Stomach (tissue), 8 donors: ENCODE measurements at regions not wholly inside any gene's neighbourhood (a gene's known extent, or its start where the extent isn't known, plus 50 kb on each side); places are given as distances from the start of the nearest gene placed in this dataset.
"Not testable (repeated sequence)": the region's sequence is repeated elsewhere in the genome, so short reads cannot be mapped to it uniquely, and the experiment has no call there.

ENCODE experiments used
- DNase-seq, 2 donors: peaks; one replicate each; pipeline versions ENCODE4 v3.0.0 to v3.0.0-alpha.2; 2013 to 2019
- H3K27ac ChIP-seq, 5 donors: fragments of 200-600 bp in 4 of 5; sonication (generic) in 4 of 5; one replicate each; pipeline ENCODE4 v1.5.1; 2013 to 2019; ENCODE audit warnings: mild to moderate bottlenecking in 1 of 5, moderate library complexity in 1 of 5
- H3K27me3 ChIP-seq, 3 donors: fragments of 200-600 bp; sonication (generic); one replicate each; pipeline ENCODE4 v1.5.1; 2017 to 2019; ENCODE audit warnings: mixed run types in 1 of 3
- H3K36me3 ChIP-seq, 4 donors: fragments of 200-600 bp; sonication (generic); 1 replicate in 3 of 4; 2 replicates in 1 of 4; pipeline ENCODE4 v1.5.1; 2016 to 2019
- H3K4me1 ChIP-seq, 4 donors: fragments of 200-600 bp; sonication (generic); one replicate each; pipeline ENCODE4 v1.5.1; 2016 to 2019
- H3K4me3 ChIP-seq, 4 donors: fragments of 200-600 bp; sonication (generic) in 3 of 4; one replicate each; pipeline ENCODE4 v1.5.1; 2016 to 2019; ENCODE audit warnings: mild to moderate bottlenecking in 1 of 4
- H3K9me3 ChIP-seq, 4 donors: fragments of 200-600 bp; sonication (generic); one replicate each; pipeline ENCODE4 v1.5.1; 2016 to 2019
- CTCF ChIP-seq, 7 experiments: fragments of 450-650 bp in 4 of 7; fragments of 200-600 bp in 3 of 7; sonication (generic) in 3 of 7; IDR thresholded peaks; one replicate each; pipeline ENCODE4 v1.5.1; 2016 to 2019; ENCODE audit warnings: antibody characterized with exemption in 7 of 7, control low read depth in 2 of 7, mild to moderate bottlenecking in 1 of 7
- EP300 ChIP-seq: sonication (generic); formaldehyde crosslinking; IDR thresholded peaks from one replicate; pipeline ENCODE4 v1.6.1; 2017; ENCODE audit warnings: antibody characterized with exemption
- POLR2A ChIP-seq, 4 donors: fragments of 450-650 bp; IDR thresholded peaks; one replicate each; pipeline ENCODE4 v1.6.1; 2016; ENCODE audit warnings: antibody characterized with exemption in 4 of 4, control low read depth in 2 of 4, mild to moderate bottlenecking in 1 of 4, moderate library complexity in 1 of 4
- POLR2AphosphoS5 ChIP-seq, 3 donors: sonication (generic); formaldehyde crosslinking; IDR thresholded peaks; one replicate each; pipeline ENCODE4 v1.6.1; 2016; ENCODE audit warnings: antibody characterized with exemption in 3 of 3
- WGBS, 5 donors: extraction: QIAGEN DNeasy Blood & Tissue Kit in 3 of 5; methylation state at CpG; one replicate each; pipeline versions ENCODE4 v1.1.5 to v1.1.7; 2013 to 2018; 5-methylcytosine and 5-hydroxymethylcytosine counted together
- intact Hi-C: fragments of 100-400 bp; cut with DNase I; formaldehyde crosslinking; loops from one replicate; pipeline ENCODE4 v1.15.1; 2023; ENCODE audit warnings: low total_unique reads
- donor health status: healthy with polysubstance abuse.
- donor health status: Bipolar disorder and iron deficiency.
- donor health status: healthy.

DNA sequence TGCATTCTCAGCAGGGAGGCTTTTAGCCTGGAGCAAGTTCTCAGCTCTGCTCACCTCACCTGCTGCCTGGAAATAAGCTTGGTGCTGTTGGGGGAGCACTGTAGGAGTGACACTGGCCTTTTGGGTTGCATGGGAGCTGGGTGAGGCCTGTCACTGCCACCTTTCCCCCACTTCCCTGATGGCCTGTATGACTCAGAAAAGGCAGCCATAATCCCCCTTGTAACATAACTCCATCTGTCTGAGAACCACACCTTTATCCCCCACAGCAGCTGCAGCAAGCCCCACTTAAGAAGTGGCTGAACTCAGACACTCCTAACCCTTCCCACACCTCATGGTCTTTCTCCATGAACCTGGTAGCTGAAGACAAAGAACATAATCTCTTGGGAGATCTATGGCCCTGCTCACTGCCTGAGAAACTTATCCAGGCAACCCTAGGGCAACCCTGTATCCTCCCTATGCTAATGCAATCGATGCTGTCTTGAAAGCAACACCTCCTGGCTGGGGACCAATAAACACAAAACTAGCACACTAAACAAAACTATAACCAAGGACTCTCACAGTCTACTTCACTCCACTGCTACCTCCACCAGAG lies 258.9 kb upstream of the OSR1 start:
- Histone ChIP-seq H3K27me3 (no peaks in the 10 kb centered on the region), H3K9me3 (peaks cover 0 to 39% (median 32%) of the 10 kb centered on the region in 4 donors), H3K27ac (no peak overlapping the region), H3K4me3 (no peak overlapping the region), H3K4me1 (no peaks in the 10 kb centered on the region), H3K36me3 (no peaks in the 10 kb centered on the region)
- intact Hi-C loops: no loop called here
- 65 to 93% (median 87%) methylated on average over 1 of the region's 1 CpG for whole genome bisulfite sequencing, 5 donors
- no peak for DNase-seq
- no peak for TF ChIP-seq POLR2A (IDR thresholded peaks at IDR 0.05)
- TF ChIP-seq CTCF (IDR thresholded peaks at IDR 0.05): no peak
- TF ChIP-seq POLR2AphosphoS5 (IDR thresholded peaks at IDR 0.05): no peak
- TF ChIP-seq EP300: no peak

DNA sequence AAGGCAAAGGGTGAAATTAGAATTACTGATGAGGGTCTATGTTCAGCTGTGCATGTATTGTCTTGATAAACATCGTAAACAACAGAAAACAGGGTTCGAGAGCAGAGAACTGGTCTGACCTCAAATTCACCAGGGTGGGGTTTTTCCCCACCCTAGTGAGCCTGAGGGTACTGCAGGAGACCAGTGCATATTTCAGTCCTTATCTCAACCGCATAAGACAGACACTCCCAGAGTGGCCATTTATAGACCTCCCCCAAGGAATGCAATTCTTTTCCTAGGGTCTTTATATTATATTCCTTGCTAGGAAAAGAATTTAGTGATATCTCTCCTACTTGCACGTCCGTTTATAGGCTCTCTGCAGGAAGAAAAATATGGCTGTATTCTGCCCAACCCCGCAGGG lies 257.0 kb upstream of the OSR1 start:
- H3K27me3 ChIP-seq, H3K4me1 ChIP-seq, intact Hi-C loops, H3K36me3 ChIP-seq, DNase-seq, H3K27ac ChIP-seq, H3K4me3 ChIP-seq: not testable (repeated sequence)
- WGBS, 5 donors: 83 to 92% (median 86%) methylated on average over 6 of the region's 6 CpGs
- peaks cover 0 to 39% (median 32%) of the 10 kb centered on the region in 4 donors for H3K9me3 ChIP-seq

- no peak overlapping the region for H3K27ac ChIP-seq
- H3K4me1 ChIP-seq: no peaks in the 10 kb centered on the region
- no peaks in the 10 kb centered on the region for H3K27me3 ChIP-seq
- H3K36me3 ChIP-seq: no peaks in the 10 kb centered on the region
- TF ChIP-seq POLR2AphosphoS5 (IDR thresholded peaks at IDR 0.05) (no peak), CTCF (IDR thresholded peaks at IDR 0.05) (no peak)
- peaks cover 0 to 39% (median 31%) of the 10 kb centered on the region in 4 donors for H3K9me3 ChIP-seq
- H3K4me3 ChIP-seq: no peak overlapping the region
- intact Hi-C loops: no loop called here
- DNase-seq: no peak
- WGBS, 5 donors: 43 to 55% (median 50%) methylated on average over 2 of the region's 2 CpGs
These were observed 255.6 kb upstream of the OSR1 start for GRCh38 chr2:19614066-19614465.

DNA sequence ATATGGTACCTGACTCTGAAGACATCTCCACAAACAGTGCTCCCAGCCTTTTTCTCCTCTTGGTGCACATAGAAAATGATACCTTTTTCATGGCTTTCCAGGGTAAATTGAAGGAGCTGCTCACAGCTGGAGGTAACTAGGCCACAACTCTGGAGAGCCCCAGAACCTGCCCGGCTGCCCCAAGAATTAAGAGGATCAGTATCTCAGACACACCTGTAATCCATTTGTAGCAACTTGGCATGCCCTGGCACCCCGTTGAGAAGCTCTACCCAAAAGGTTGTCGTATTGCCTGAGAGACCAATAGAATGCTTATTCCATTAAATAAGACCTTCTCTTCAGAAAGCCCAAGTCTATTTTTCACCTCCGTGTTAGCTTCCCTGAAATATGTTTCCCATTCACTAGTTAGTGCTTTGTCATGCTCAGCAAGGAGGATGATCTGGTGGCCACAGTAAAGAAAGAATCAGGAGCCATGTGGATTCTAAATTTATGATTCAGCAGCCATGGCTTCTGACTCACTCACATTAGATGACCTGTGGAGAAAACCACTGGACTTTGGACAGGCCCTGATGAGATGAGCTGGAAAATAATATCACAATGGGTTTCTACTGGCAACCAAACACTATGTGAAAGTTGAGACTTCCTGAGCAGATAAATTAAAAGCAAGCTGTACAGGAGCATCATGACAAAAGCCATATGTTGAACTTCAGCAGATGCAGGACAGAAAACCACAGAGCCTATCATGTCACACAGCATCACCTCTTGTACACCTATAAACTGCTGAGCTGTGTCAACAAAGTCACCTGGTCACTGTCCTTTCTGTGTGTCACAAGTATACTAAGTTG lies 253.3 kb upstream of the OSR1 start:
- Histone ChIP-seq H3K27ac (no peak overlapping the region), H3K27me3 (no peaks in the 10 kb centered on the region), H3K4me3 (no peak overlapping the region), H3K9me3 (peaks cover 0 to 30% (median 19%) of the 10 kb centered on the region in 4 donors), H3K36me3 (no peaks in the 10 kb centered on the region), H3K4me1 (no peaks in the 10 kb centered on the region)
- 74 to 92% (median 90%) methylated on average over 4 of the region's 4 CpGs for WGBS, 5 donors
- TF ChIP-seq POLR2AphosphoS5 (IDR thresholded peaks at IDR 0.05) (no peak), POLR2A (IDR thresholded peaks at IDR 0.05) (no peak), EP300 (no peak), CTCF (IDR thresholded peaks at IDR 0.05) (no peak)
- DNase-seq: no peak
- intact Hi-C loops: no loop called here

- intact Hi-C loops: no loop called here
- Histone ChIP-seq H3K4me1 (no peaks in the 10 kb centered on the region), H3K27ac (no peak overlapping the region), H3K4me3 (no peak overlapping the region), H3K36me3 (no peaks in the 10 kb centered on the region), H3K27me3 (no peaks in the 10 kb centered on the region), H3K9me3 (peaks cover 0 to 8% (median 0%) of the 10 kb centered on the region in 4 donors)
- TF ChIP-seq POLR2A (IDR thresholded peaks at IDR 0.05) (no peak), CTCF (IDR thresholded peaks at IDR 0.05) (no peak), POLR2AphosphoS5 (IDR thresholded peaks at IDR 0.05) (no peak), EP300 (no peak)
- WGBS, 5 donors: 59 to 88% (median 75%) methylated on average over 6 of the region's 6 CpGs
- no peak for DNase-seq
These were observed 250.8 kb upstream of the OSR1 start for GRCh38 chr2:19609266-19609665.
